Naive thymus-derived CD8-positive, alpha-beta T cell (primary cell): ENCODE measurements at regions not wholly inside any gene's neighbourhood (a gene's known extent, or its start where the extent isn't known, plus 50 kb on each side); places are given as distances from the start of the nearest gene placed in this dataset.
A peak's percentile ranks its signal among the peaks of the same experiment; 100 is the strongest.
"Not testable (repeated sequence)": the region's sequence is repeated elsewhere in the genome, so short reads cannot be mapped to it uniquely, and the experiment has no call there.

ENCODE experiments used
- ATAC-seq, 2 donors: fragments of 150-1000 bp; cut with Tn5 transposase in 1 of 2; sonication (Bioruptor Pico), chemical (Tn5 transposase) in 1 of 2; 1 replicate in 1 of 2; 2 replicates in 1 of 2; pipeline ENCODE4 v1.10.0; 2021; ENCODE audit warnings: mild to moderate bottlenecking in 2 of 2, moderate library complexity in 2 of 2
- POLR2A ChIA-PET: fragments of 350-600 bp; sonication (Branson Sonifier 250); formaldehyde crosslinking; loops from one replicate; lab custom pipeline; 2021; ENCODE audit warnings: antibody characterized with exemption; lab: Charles Lee
- DNase-seq, 10 donors: peaks; one replicate each; pipeline versions ENCODE4 v3.0.0 to v3.0.0-alpha.2; 2020 to 2022
- H3K27ac Mint-ChIP-seq, 10 donors: one replicate each; pipeline ENCODE4 v1.8.0; 2020 to 2022; ENCODE audit warnings: mild to moderate bottlenecking in 10 of 10, mixed read lengths in 10 of 10, moderate library complexity in 4 of 10, inconsistent platforms in 1 of 10
- H3K27me3 Mint-ChIP-seq, 5 donors: one replicate each; pipeline ENCODE4 v1.8.0; 2021 to 2022; ENCODE audit warnings: mixed read lengths in 5 of 5
- H3K36me3 Mint-ChIP-seq, 3 donors: one replicate each; pipeline ENCODE4 v1.8.0; 2020 to 2022; ENCODE audit warnings: mixed read lengths in 3 of 3, mild to moderate bottlenecking in 2 of 3, inconsistent platforms in 1 of 3
- H3K4me1 Mint-ChIP-seq, 4 donors: one replicate each; pipeline ENCODE4 v1.8.0; 2021 to 2022; ENCODE audit warnings: mixed read lengths in 4 of 4
- H3K4me3 Mint-ChIP-seq, 10 donors: one replicate each; pipeline ENCODE4 v1.8.0; 2020 to 2022; ENCODE audit warnings: mild to moderate bottlenecking in 10 of 10, mixed read lengths in 10 of 10, moderate library complexity in 6 of 10, inconsistent platforms in 1 of 10
- H3K9me3 Mint-ChIP-seq, 9 donors: one replicate each; pipeline ENCODE4 v1.8.0; 2020 to 2022; ENCODE audit warnings: mixed read lengths in 9 of 9, mild to moderate bottlenecking in 3 of 9, inconsistent platforms in 1 of 9, moderate library complexity in 1 of 9

DNA sequence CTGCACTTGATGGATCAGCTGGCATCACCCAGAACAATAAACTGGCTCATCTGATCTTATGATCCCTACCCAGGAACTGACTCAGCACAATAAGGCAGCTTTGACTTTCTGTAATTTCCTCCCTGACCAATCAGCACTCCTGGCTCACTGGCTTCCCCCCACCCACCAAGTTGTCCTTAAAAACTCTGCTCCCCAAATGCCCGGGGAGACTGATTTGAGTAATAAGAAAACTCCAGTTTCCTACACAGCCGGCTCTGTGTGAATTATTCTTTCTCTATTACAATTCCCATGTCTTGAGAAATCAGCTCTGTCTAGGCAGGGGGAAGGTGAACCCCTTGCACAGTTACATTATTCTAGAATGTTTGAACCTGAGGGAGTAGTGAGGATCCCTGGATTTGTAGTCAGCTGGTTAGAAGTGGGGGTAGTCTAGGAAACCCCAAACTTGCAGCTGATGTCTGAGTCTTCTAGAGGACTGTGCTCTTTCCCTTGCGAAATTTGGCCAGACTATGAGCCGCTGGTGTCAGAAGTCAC is 111.7 kb upstream of the NEK6 start:
- DNase-seq: no peak
- H3K4me1 Mint-ChIP-seq: no peaks in the 10 kb centered on the region
- POLR2A ChIA-PET: interaction anchor here (0.6 kb wide), 1 partner anchor 191 kb away, joined by 6 read pairs; no protein-coding TSS in a partner anchor
- no peak overlapping the region for H3K27ac Mint-ChIP-seq
- no peaks in the 10 kb centered on the region for H3K36me3 Mint-ChIP-seq
- H3K9me3 Mint-ChIP-seq: peaks cover 0 to 5% (median 0%) of the 10 kb centered on the region in 9 donors
- ATAC-seq: no peak
- H3K4me3 Mint-ChIP-seq: no peak overlapping the region
- H3K27me3 Mint-ChIP-seq: peaks cover 9 to 19% (median 10%) of the 10 kb centered on the region in 5 donors

DNA sequence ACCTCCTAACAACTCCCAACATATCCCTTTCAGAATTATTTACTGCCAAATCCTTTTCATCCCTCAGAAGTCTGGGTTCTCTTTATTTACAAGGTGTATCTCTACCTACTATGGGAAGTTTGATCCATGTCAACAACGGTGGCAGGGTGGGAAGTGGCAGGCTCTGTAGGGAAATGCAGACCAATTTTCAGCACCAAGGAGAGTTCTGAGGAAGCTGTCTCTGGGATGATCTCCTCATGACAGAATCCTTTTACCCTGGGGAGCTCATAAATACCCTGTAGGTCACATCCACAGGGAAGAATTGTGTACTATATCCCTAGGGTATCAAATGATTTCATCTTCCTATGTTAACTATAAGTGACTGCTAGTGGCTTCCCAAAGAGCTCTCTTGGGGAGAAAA is 107.8 kb upstream of the NEK6 start:
- no peaks in the 10 kb centered on the region for H3K4me1 Mint-ChIP-seq
- POLR2A ChIA-PET: no interaction called here
- H3K9me3 Mint-ChIP-seq: peaks cover 0 to 5% (median 0%) of the 10 kb centered on the region in 9 donors
- ATAC-seq: no peak
- no peak overlapping the region for H3K4me3 Mint-ChIP-seq
- no peak for DNase-seq
- peak overlapping the region in 1 of 10 donors; percentile 87 for H3K27ac Mint-ChIP-seq
- peaks cover 9 to 40% (median 21%) of the 10 kb centered on the region in 5 donors for H3K27me3 Mint-ChIP-seq
- H3K36me3 Mint-ChIP-seq: no peaks in the 10 kb centered on the region

DNA sequence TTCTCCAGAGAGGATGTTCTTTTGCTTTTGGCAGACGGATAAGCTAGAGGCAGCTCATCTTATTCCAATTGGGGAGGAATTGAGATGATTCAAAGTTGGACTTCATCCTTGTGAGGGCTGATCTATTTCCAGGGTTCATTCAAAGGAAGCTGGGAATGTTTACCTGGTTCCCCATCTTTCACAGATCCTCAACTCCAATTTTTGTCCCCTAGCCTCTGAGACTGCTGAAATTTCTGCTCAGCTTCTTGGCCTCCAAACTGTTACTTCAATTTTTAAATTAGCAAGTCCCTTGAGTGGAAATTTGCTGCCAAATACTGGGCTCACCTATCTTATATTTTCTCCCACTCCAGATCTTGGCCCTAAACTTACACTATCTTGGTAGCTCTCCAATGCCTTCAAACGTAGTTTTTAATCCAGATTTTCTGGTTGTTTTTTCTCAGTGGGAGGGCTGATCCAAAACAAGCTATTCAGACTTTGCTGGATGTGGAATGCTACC is 93.9 kb upstream of the NEK6 start:
- peaks cover 5 to 48% (median 9%) of the 10 kb centered on the region in 5 donors for H3K27me3 Mint-ChIP-seq
- no peak overlapping the region for H3K4me3 Mint-ChIP-seq
- H3K4me1 Mint-ChIP-seq: no peaks in the 10 kb centered on the region
- H3K36me3 Mint-ChIP-seq: peaks cover 0 to 16% (median 7%) of the 10 kb centered on the region in 3 donors
- no peak for ATAC-seq
- DNase-seq: no peak
- POLR2A ChIA-PET: no interaction called here
- peaks cover 0 to 27% (median 10%) of the 10 kb centered on the region in 9 donors for H3K9me3 Mint-ChIP-seq
- no peak overlapping the region for H3K27ac Mint-ChIP-seq

DNA sequence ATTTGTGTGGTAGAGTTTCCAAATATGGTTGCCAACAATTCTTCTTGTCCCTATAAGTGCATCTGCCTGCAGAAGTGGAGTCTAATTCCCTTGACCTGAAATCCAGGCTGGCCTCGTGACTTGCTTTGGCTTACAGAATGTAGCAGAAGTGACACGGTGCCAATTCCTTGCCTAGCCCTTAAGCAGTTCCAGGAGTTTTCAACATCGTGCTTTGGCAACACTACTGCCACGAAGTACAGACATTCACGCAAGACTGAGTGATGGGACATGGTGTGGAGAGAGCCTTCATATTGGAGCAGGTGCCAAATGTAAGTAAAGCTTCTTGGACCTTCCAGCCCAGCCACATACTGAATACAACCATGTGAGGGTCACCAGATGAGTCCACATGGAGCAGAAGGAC is 92.9 kb upstream of the NEK6 start:
- H3K36me3 Mint-ChIP-seq: peaks cover 0 to 16% (median 7%) of the 10 kb centered on the region in 3 donors

DNA sequence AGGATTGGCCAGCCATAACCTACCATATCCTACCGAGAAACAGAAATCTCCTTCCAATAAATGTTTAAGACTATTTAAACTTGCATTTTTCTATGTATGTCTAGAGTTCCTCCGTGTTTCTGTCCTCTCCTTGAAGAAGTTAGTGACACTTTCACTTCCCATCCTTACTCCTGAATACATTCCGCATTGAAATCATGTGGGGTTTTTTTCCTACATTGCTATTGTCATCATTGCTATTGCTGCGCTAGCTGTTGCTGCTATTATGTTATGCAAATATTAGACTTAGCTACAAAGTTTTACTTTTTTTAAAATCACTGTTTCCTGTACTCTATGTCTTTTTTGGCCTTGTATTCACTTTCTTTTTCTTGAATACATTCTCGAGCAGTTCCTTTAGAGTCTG is 83.3 kb upstream of the NEK6 start:
- Mint-ChIP-seq H3K4me1 (peaks cover 10 to 30% (median 25%) of the 10 kb centered on the region in 4 donors), H3K4me3 (no peak overlapping the region), H3K27ac (peak overlapping the region in 2 of 10 donors; percentile 4 to 10), H3K36me3 (peaks cover 0 to 23% (median 5%) of the 10 kb centered on the region in 3 donors), H3K27me3 (peaks cover 0 to 6% (median 0%) of the 10 kb centered on the region in 5 donors), H3K9me3 (peaks cover 4 to 29% (median 8%) of the 10 kb centered on the region in 9 donors)
- POLR2A ChIA-PET: no interaction called here
- no peak for ATAC-seq
- DNase-seq: no peak

More for the DNA sequence above, 92.9 kb upstream of the NEK6 start:
- H3K27me3 Mint-ChIP-seq: peaks cover 3 to 58% (median 9%) of the 10 kb centered on the region in 5 donors
- peaks cover 0 to 26% (median 11%) of the 10 kb centered on the region in 9 donors for H3K9me3 Mint-ChIP-seq
- DNase-seq (no peak), ATAC-seq (no peak)
- POLR2A ChIA-PET: no interaction called here
- no peaks in the 10 kb centered on the region for H3K4me1 Mint-ChIP-seq
- H3K4me3 Mint-ChIP-seq: no peak overlapping the region
- H3K27ac Mint-ChIP-seq: no peak overlapping the region

DNA sequence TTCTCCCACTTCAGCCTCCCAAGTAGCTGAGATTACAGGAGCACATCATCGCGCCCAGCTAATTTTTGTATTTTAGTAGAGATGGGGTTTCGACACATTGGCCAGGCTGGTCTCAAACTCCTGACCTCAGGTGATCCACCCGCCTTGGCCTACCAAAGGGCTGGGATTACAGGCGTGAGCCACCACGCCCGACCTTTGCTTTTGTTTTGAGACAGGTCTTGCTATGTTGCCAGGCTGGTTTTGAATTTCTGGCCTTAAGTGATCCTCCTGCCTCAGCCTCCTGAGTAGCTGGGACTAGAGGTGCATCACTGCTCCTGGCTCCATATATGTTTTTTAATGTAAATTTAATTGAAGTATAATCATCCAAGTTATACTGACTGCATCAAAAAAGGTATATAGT is 80.2 kb upstream of the NEK6 start:
- H3K4me3 Mint-ChIP-seq, H3K36me3 Mint-ChIP-seq, H3K27ac Mint-ChIP-seq, POLR2A ChIA-PET, DNase-seq, ATAC-seq: not testable (repeated sequence)
- Mint-ChIP-seq H3K4me1 (peaks cover 1 to 13% (median 7%) of the 10 kb centered on the region in 4 donors), H3K27me3 (peaks cover 0 to 11% (median 8%) of the 10 kb centered on the region in 5 donors), H3K9me3 (peaks cover 0 to 14% (median 3%) of the 10 kb centered on the region in 9 donors)

DNA sequence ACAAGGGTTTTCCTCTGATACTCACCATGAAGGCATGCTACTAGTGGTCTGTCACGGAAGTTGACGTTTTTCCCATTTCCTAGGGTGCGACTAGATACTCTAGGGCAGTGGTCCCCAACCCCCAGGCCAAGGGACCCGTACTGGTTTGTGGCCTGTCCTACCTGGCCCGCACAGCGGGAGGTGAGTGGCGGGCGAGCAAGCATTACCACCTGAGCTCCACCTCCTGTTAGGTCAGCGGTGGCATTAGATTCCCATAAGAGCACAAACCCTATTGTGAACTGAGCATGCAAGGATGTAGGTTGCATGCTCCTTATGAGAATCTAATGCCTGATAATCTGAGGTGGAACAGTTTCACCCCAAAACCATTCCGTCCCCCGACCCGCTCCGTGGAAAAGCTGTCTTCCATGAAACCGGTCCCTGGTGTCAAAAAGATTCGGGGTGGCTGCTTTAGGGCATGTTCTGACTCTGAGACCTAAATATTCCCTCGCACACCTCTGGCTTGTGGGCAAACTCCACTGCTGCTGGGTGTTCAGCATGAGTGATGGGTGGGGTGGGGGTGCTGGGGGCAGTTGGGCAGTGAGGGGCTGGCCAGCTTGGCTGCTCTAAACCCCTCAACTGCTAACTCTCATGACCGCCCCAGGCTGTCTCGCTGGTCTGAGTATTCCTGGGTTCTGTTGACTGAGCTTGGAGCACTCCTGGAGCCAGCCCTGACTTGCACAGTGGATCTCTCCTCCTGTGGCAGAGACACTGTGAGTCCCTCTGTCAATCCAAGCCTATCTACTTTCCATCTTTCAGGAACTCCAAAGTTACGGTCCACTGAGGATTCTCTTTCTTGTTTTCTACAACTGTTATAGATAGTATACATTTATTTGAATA is 78.3 kb upstream of the NEK6 start:
- ATAC-seq (no peak), DNase-seq (no peak)
- Mint-ChIP-seq H3K4me1 (peaks cover 0 to 4% (median 1%) of the 10 kb centered on the region in 4 donors), H3K9me3 (peaks cover 0 to 2% (median 0%) of the 10 kb centered on the region in 9 donors), H3K27ac (no peak overlapping the region), H3K27me3 (peaks cover 0 to 16% (median 10%) of the 10 kb centered on the region in 5 donors), H3K4me3 (no peak overlapping the region), H3K36me3 (no peaks in the 10 kb centered on the region)
- POLR2A ChIA-PET: no interaction called here

DNA sequence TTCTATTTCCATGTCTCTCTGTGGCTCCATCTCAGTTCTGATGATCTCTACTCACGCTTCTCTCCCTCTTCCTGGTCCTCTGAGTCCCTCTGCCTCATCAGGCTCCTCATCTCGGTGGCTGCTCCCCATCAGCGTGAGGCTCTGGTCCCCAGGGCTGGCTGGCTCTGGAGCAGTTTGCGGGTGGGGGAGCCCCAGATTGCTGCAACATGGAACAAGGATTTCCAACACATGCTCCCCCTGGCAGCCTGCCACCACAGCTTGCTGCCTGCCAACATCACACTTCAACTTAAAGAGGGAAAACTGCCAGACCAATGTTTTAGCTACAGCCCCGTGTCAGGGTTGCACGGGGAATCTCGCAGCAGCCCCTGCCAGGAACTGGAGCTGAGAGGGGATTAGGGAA is 77.2 kb upstream of the NEK6 start:
- Mint-ChIP-seq H3K9me3 (peaks cover 0 to 1% (median 0%) of the 10 kb centered on the region in 9 donors), H3K4me1 (no peaks in the 10 kb centered on the region), H3K36me3 (no peaks in the 10 kb centered on the region), H3K27me3 (peaks cover 0 to 16% (median 10%) of the 10 kb centered on the region in 5 donors), H3K4me3 (no peak overlapping the region), H3K27ac (peak overlapping the region in 1 of 10 donors; percentile 45)
- DNase-seq: no peak
- ATAC-seq: no peak
- POLR2A ChIA-PET: no interaction called here

DNA sequence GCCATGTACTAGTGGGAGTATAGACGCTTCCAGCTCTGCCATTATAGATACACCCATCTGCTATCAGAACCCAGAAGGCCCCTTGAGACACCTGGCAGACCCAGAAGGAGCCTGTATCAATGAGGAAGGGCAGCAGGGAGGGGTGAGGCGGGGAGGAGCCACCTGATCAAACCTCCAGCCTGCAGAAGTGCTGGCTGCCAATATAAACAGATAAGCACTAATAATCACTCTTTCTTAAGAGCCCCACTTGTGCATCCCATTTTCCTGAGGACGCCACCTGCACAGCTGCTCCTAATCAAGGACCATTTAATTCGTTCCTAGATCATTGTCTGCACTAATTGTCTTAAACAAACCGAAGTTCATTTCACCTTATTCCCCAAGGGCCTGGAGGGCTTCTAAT is 75.0 kb upstream of the NEK6 start:
- POLR2A ChIA-PET: no interaction called here
- Mint-ChIP-seq H3K4me3 (no peak overlapping the region), H3K9me3 (peaks cover 0 to 1% (median 0%) of the 10 kb centered on the region in 9 donors), H3K27ac (no peak overlapping the region), H3K36me3 (no peaks in the 10 kb centered on the region), H3K27me3 (peaks cover 5 to 33% (median 20%) of the 10 kb centered on the region in 5 donors), H3K4me1 (no peaks in the 10 kb centered on the region)
- ATAC-seq: no peak
- no peak for DNase-seq

DNA sequence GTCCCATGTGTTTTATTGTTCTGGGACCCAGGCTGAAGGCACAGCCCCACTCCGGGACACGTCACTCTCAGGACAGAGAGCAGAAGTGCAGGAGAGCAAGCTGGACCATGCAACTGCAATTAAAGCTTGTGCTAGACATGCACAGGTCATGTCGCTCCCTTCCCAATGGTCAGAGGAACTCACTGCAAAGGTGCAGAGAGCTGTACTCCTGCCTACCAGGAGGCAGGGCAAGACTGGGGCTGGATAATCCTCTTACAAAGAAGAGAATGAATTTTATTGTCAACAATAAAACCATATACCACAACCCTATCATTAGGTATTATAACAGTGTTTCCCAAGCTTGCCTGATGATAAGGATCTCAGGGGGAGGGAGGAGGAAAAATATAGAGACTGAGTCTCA is 74.0 kb upstream of the NEK6 start:
- Mint-ChIP-seq H3K4me1 (no peaks in the 10 kb centered on the region), H3K9me3 (peaks cover 0 to 1% (median 0%) of the 10 kb centered on the region in 9 donors), H3K27me3 (peaks cover 6 to 43% (median 20%) of the 10 kb centered on the region in 5 donors), H3K4me3 (no peak overlapping the region), H3K27ac (no peak overlapping the region), H3K36me3 (no peaks in the 10 kb centered on the region)
- POLR2A ChIA-PET: no interaction called here
- no peak for ATAC-seq
- DNase-seq: no peak

DNA sequence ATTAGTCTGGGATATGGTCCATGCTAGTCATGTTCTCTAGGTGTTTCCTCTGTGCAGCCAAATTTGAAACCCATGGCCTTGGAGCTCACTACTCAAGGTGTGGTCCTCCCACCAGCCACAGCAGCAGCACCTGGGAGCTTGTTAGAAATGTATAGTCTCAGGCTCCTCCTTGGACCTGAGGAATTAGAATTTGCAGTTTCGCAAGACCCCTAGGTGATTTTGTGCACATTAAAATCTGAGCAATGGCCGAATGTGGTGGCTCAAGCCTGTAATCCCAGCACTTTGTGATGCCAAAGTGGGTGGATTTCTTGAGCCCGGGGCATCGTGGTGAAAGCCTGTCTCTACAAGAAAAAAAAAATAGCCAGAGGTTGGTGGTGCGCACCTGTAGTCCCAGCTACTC is 72.3 kb upstream of the NEK6 start:
- DNase-seq (no peak), ATAC-seq (no peak)
- Mint-ChIP-seq H3K4me1 (no peaks in the 10 kb centered on the region), H3K9me3 (peaks cover 0 to 1% (median 0%) of the 10 kb centered on the region in 9 donors), H3K36me3 (no peaks in the 10 kb centered on the region), H3K4me3 (no peak overlapping the region), H3K27ac (no peak overlapping the region), H3K27me3 (peaks cover 6 to 50% (median 17%) of the 10 kb centered on the region in 5 donors)
- POLR2A ChIA-PET: no interaction called here

DNA sequence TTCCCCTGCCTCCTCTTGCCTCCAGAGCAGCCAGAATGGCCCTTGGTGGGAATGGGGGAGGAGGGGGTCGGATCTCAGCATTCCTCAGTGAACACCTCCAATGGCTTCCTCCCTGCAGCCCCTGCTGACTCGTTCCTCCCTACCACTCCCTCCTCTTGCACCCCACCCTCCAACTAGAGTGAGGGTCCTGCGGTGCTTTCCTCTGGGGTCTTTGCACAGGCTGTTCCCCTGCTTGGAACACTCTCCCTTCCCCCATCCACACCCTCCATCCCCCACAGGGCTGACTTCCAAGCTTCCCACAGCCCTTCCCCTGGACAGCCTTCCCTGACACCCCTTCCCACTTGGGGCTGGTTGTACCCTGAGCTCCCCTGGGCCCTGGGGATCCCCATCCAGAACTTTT is 70.4 kb upstream of the NEK6 start:
- no peak for DNase-seq
- peaks cover 5 to 41% (median 14%) of the 10 kb centered on the region in 5 donors for H3K27me3 Mint-ChIP-seq
- H3K27ac Mint-ChIP-seq: no peak overlapping the region
- no peak for ATAC-seq
- POLR2A ChIA-PET: no interaction called here
- H3K36me3 Mint-ChIP-seq: no peaks in the 10 kb centered on the region
- no peaks in the 10 kb centered on the region for H3K4me1 Mint-ChIP-seq
- no peak overlapping the region for H3K4me3 Mint-ChIP-seq
- H3K9me3 Mint-ChIP-seq: peaks cover 0 to 1% (median 0%) of the 10 kb centered on the region in 9 donors
